ENCODE measurements at regions not wholly inside any gene's neighbourhood (a gene's known extent, or its start where the extent isn't known, plus 50 kb on each side); places are given as distances from the start of the nearest gene placed in this dataset.

GRCh38 chr5:175195698-175196656, 248.0 kb downstream of the DRD1 start:
- no peak for TF ChIP-seq CTCF (IDR thresholded peaks at IDR 0.05)
- TF ChIP-seq POLR2A (IDR thresholded peaks at IDR 0.05) = no peak
- TF ChIP-seq EP300 (IDR thresholded peaks at IDR 0.05) = no peak
- no peak for TF ChIP-seq POLR2AphosphoS5 (IDR thresholded peaks at IDR 0.05)
